ENCODE measurements at regions not wholly inside any gene's neighbourhood (a gene's known extent, or its start where the extent isn't known, plus 50 kb on each side); places are given as distances from the start of the nearest gene placed in this dataset.
"Not testable (repeated sequence)": the region's sequence is repeated elsewhere in the genome, so short reads cannot be mapped to it uniquely, and the experiment has no call there.

DNA sequence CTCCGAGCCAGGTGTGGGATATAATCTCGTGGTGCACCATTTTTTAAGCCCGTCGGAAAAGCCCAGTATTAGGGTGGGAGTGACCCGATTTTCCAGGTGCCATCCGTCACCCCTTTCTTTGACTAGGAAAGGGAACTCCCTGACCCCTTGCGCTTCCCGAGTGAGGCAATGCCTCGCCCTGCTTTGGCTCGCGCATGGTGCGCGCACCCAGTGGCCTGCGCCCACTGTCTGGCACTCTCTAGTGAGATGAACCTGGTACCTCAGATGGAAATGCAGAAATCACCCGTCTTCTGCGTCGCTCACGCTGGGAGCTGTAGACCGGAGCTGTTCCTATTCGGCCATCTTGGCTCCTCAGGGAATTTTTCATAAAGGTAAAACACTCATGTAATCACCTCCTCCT, 63.9 kb downstream of the RWDD3 start:
- 96% methylated on average over 19 of the region's 20 CpGs for WGBS
- DNase-seq (ENCODE audit: extremely low spot score); H3K36me3 ChIP-seq; H3K4me3 ChIP-seq; H3K9me3 ChIP-seq; H3K4me1 ChIP-seq; intact Hi-C loops (cut with DNase I); H3K27ac ChIP-seq (replicated peaks in 1 of 4); H3K27me3 ChIP-seq: not testable (repeated sequence)

DNA sequence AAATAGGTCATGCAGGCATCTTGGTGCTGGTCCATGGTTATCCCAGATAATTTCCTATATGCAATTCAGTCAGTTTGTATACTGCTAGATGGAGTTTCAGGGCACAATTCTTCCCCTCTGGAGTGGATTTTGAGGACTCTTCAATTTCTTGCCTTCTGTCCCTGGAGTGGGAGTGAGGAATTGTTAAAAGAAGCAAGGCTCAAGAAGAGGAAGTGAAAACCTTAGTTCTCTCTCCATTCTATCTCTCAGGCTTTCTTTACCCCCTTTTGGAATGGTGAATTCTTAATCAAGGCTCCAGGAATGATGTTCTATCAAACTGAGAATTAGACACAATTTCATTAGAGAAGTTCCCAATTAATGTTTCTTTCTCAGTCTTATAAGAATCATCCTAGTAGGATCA, 67.1 kb downstream of the RWDD3 start:
- Histone ChIP-seq H3K27ac (replicated peaks in 1 of 4) (no peak overlapping the region), H3K27me3 (peaks cover 0 to under 1% (median 0%) of the 10 kb centered on the region in 4 donors), H3K9me3 (no peaks in the 10 kb centered on the region), H3K4me1 (no peaks in the 10 kb centered on the region), H3K4me3 (no peak overlapping the region), H3K36me3 (no peaks in the 10 kb centered on the region)
- no peak for DNase-seq (ENCODE audit: extremely low spot score)
- intact Hi-C loops (cut with DNase I): no loop called here
- no peak for TF ChIP-seq POLR2AphosphoS5 (IDR thresholded peaks at IDR 0.05)
- no peak for TF ChIP-seq EP300 (IDR thresholded peaks at IDR 0.05)
- TF ChIP-seq CTCF (IDR thresholded peaks at IDR 0.05): no peak
- no peak for TF ChIP-seq POLR2A (IDR thresholded peaks at IDR 0.05; ENCODE audit: low read depth)

- no peak for TF ChIP-seq EP300 (IDR thresholded peaks at IDR 0.05)
- TF ChIP-seq POLR2A (IDR thresholded peaks at IDR 0.05; ENCODE audit: low read depth): no peak
- no peak for TF ChIP-seq POLR2AphosphoS5 (IDR thresholded peaks at IDR 0.05)
- TF ChIP-seq CTCF (IDR thresholded peaks at IDR 0.05): no peak
- H3K27ac ChIP-seq (replicated peaks in 1 of 4): no peak overlapping the region
- no peak overlapping the region for H3K4me3 ChIP-seq
- intact Hi-C loops (cut with DNase I): no loop called here
- no peaks in the 10 kb centered on the region for H3K36me3 ChIP-seq
- DNase-seq (ENCODE audit: extremely low spot score): no peak
- H3K4me1 ChIP-seq: no peaks in the 10 kb centered on the region
- peaks cover 0 to 5% (median 0%) of the 10 kb centered on the region in 4 donors for H3K27me3 ChIP-seq
- no peaks in the 10 kb centered on the region for H3K9me3 ChIP-seq
- WGBS: 74% methylated on average over 3 of the region's 3 CpGs
Observed at GRCh38 chr1:95301614-95302013, 67.6 kb downstream of the RWDD3 start.

- Histone ChIP-seq H3K4me1 (peaks cover 0 to 14% (median 12%) of the 10 kb centered on the region in 4 donors), H3K27me3 (peaks cover 0 to 5% (median 0%) of the 10 kb centered on the region in 4 donors), H3K27ac (replicated peaks in 1 of 4) (no peak overlapping the region), H3K4me3 (no peak overlapping the region), H3K36me3 (no peaks in the 10 kb centered on the region), H3K9me3 (no peaks in the 10 kb centered on the region)
- TF ChIP-seq CTCF (IDR thresholded peaks at IDR 0.05) (no peak), POLR2AphosphoS5 (IDR thresholded peaks at IDR 0.05) (no peak), POLR2A (IDR thresholded peaks at IDR 0.05; ENCODE audit: low read depth) (no peak), EP300 (IDR thresholded peaks at IDR 0.05) (no peak)
- intact Hi-C loops (cut with DNase I): no loop called here
- 96% methylated on average over 4 of the region's 4 CpGs for WGBS
- no peak for DNase-seq (ENCODE audit: extremely low spot score)
Observed at GRCh38 chr1:95304803-95305202, 70.8 kb downstream of the RWDD3 start.

- no peaks in the 10 kb centered on the region for H3K9me3 ChIP-seq
- intact Hi-C loops (cut with DNase I): no loop called here
- DNase-seq (ENCODE audit: extremely low spot score): no peak
- H3K4me3 ChIP-seq: no peak overlapping the region
- H3K27ac ChIP-seq (replicated peaks in 1 of 4): no peak overlapping the region
- WGBS: 35% methylated on average over 6 of the region's 6 CpGs
- H3K27me3 ChIP-seq: peaks cover 0 to 5% (median 0%) of the 10 kb centered on the region in 4 donors
- no peaks in the 10 kb centered on the region for H3K36me3 ChIP-seq
- TF ChIP-seq CTCF (IDR thresholded peaks at IDR 0.05): no peak
- no peak for TF ChIP-seq POLR2A (IDR thresholded peaks at IDR 0.05; ENCODE audit: low read depth)
- TF ChIP-seq EP300 (IDR thresholded peaks at IDR 0.05): no peak
- no peak for TF ChIP-seq POLR2AphosphoS5 (IDR thresholded peaks at IDR 0.05)
- H3K4me1 ChIP-seq: peaks cover 0 to 30% (median 23%) of the 10 kb centered on the region in 4 donors
Observed at GRCh38 chr1:95308276-95309030, 74.4 kb downstream of the RWDD3 start.
